ENCODE measurements at regions not wholly inside any gene's neighbourhood (a gene's known extent, or its start where the extent isn't known, plus 50 kb on each side); places are given as distances from the start of the nearest gene placed in this dataset.

GRCh38 chr13:77980592-77980991 is 62.0 kb upstream of the EDNRB start:
- ChIA-PET CTCF (interaction anchor here (0.6 kb wide), 1 partner anchor 52 kb away, joined by 3 read pairs; no protein-coding TSS in a partner anchor), POLR2A (ENCODE audit: unreplicated experiment) (no interaction called here)
- BruUV-seq (replicated peaks), result no TSS peak
- Histone ChIP-seq H3K27me3 (ENCODE audit: low read length) (no peaks in the 10 kb centered on the region), H3F3A (ENCODE audit: low read length, unreplicated experiment) (no peaks in the 10 kb centered on the region), H3K4me1 (ENCODE audit: insufficient read depth, low read length) (peaks cover 6% of the 10 kb centered on the region; the same call in 1 of the 2 replicates), H3K36me3 (ENCODE audit: low read depth, low read length) (no peaks in the 10 kb centered on the region), H3K9ac (ENCODE audit: low read length) (0 out of 2 replicates have a peak overlapping the region, but pooled peaks have one; percentile 21), H3K79me2 (ENCODE audit: low read length) (no peaks in the 10 kb centered on the region), H2AFZ (ENCODE audit: low read length) (peak overlapping the region; percentile 56), H4K20me1 (ENCODE audit: low read length) (no peaks in the 10 kb centered on the region), H3K27ac (ENCODE audit: low read length) (peak overlapping the region; percentile 14; the same call in 1 of the 2 replicates), H3K9me2 (replicated peaks; ENCODE audit: low read length) (no peaks in the 10 kb centered on the region), H3K9me3 (ENCODE audit: low read length) (no peaks in the 10 kb centered on the region), H3K4me2 (ENCODE audit: low read length) (no peak overlapping the region), H3K4me3 (ENCODE audit: low read length) (no peak overlapping the region)
- TF ChIP-seq CTCF (conservative IDR thresholded peaks at IDR 0.05; ENCODE audit: low read depth, low read length) (no peak), EZH2 (IDR thresholded peaks at IDR 0.05; ENCODE audit: low read length, unreplicated experiment) (no peak), EZH2phosphoT487 (IDR thresholded peaks at IDR 0.05; ENCODE audit: borderline replicate concordance, low read length) (no peak)
- ATAC-seq (peak; percentile 48; the same call in 1 of the 2 replicates), DNase-seq (peak; percentile 40)
- intact Hi-C loops (cut with micrococcal nuclease), result no loop called here

GRCh38 chr13:77979721-77980385 is 61.2 kb upstream of the EDNRB start:
- no peaks in the 10 kb centered on the region for H3K79me2 ChIP-seq (ENCODE audit: low read length)
- no peaks in the 10 kb centered on the region for H3K36me3 ChIP-seq (ENCODE audit: low read depth, low read length)
- H3K4me1 ChIP-seq (ENCODE audit: insufficient read depth, low read length), result peaks cover 6% of the 10 kb centered on the region; the same call in 1 of the 2 replicates
- no peaks in the 10 kb centered on the region for H3K9me3 ChIP-seq (ENCODE audit: low read length)
- H3K9ac ChIP-seq (ENCODE audit: low read length), result no peak overlapping the region
- H4K20me1 ChIP-seq (ENCODE audit: low read length), result no peaks in the 10 kb centered on the region
- H3K9me2 ChIP-seq (replicated peaks; ENCODE audit: low read length), result no peaks in the 10 kb centered on the region
- no peak overlapping the region for H3K4me3 ChIP-seq (ENCODE audit: low read length)
- H2AFZ ChIP-seq (ENCODE audit: low read length), result no peak overlapping the region
- DNase-seq (no peak), ATAC-seq (no peak)
- no peak overlapping the region for H3K4me2 ChIP-seq (ENCODE audit: low read length)
- CTCF ChIA-PET, result interaction anchor here (0.6 kb wide), 1 partner anchor 52 kb away, joined by 3 read pairs; no protein-coding TSS in a partner anchor
- TF ChIP-seq CTCF (conservative IDR thresholded peaks at IDR 0.05; ENCODE audit: low read depth, low read length) (no peak), EZH2 (IDR thresholded peaks at IDR 0.05; ENCODE audit: low read length, unreplicated experiment) (no peak), EZH2phosphoT487 (IDR thresholded peaks at IDR 0.05; ENCODE audit: borderline replicate concordance, low read length) (no peak)
- H3K27ac ChIP-seq (ENCODE audit: low read length), result no peak overlapping the region
- BruUV-seq (replicated peaks), result no TSS peak
- H3K27me3 ChIP-seq (ENCODE audit: low read length), result no peaks in the 10 kb centered on the region
- H3F3A ChIP-seq (ENCODE audit: low read length, unreplicated experiment), result no peaks in the 10 kb centered on the region
- intact Hi-C loops (cut with micrococcal nuclease), result no loop called here
- POLR2A ChIA-PET (ENCODE audit: unreplicated experiment), result no interaction called here

GRCh38 chr13:77975358-77976042 is 56.9 kb upstream of the EDNRB start:
- H3K36me3 ChIP-seq (ENCODE audit: low read depth, low read length), result no peaks in the 10 kb centered on the region
- no peak overlapping the region for H3K9ac ChIP-seq (ENCODE audit: low read length)
- H3K9me3 ChIP-seq (ENCODE audit: low read length), result no peaks in the 10 kb centered on the region
- ChIA-PET CTCF (no interaction called here), POLR2A (ENCODE audit: unreplicated experiment) (no interaction called here)
- no peak overlapping the region for H3K27ac ChIP-seq (ENCODE audit: low read length)
- no peaks in the 10 kb centered on the region for H3K9me2 ChIP-seq (replicated peaks; ENCODE audit: low read length)
- BruUV-seq (replicated peaks), result no TSS peak
- ATAC-seq (no peak), DNase-seq (no peak)
- H3F3A ChIP-seq (ENCODE audit: low read length, unreplicated experiment), result no peaks in the 10 kb centered on the region
- H3K4me2 ChIP-seq (ENCODE audit: low read length), result no peak overlapping the region
- intact Hi-C loops (cut with micrococcal nuclease), result no loop called here
- H3K4me3 ChIP-seq (ENCODE audit: low read length), result no peak overlapping the region
- H4K20me1 ChIP-seq (ENCODE audit: low read length), result no peaks in the 10 kb centered on the region
- H3K79me2 ChIP-seq (ENCODE audit: low read length), result no peaks in the 10 kb centered on the region
- TF ChIP-seq EZH2 (IDR thresholded peaks at IDR 0.05; ENCODE audit: low read length, unreplicated experiment), result no peak
- H3K4me1 ChIP-seq (ENCODE audit: insufficient read depth, low read length), result no peaks in the 10 kb centered on the region
- no peaks in the 10 kb centered on the region for H3K27me3 ChIP-seq (ENCODE audit: low read length)
- H2AFZ ChIP-seq (ENCODE audit: low read length), result no peak overlapping the region
